ENCODE measurements at regions not wholly inside any gene's neighbourhood (a gene's known extent, or its start where the extent isn't known, plus 50 kb on each side); places are given as distances from the start of the nearest gene placed in this dataset.

DNA sequence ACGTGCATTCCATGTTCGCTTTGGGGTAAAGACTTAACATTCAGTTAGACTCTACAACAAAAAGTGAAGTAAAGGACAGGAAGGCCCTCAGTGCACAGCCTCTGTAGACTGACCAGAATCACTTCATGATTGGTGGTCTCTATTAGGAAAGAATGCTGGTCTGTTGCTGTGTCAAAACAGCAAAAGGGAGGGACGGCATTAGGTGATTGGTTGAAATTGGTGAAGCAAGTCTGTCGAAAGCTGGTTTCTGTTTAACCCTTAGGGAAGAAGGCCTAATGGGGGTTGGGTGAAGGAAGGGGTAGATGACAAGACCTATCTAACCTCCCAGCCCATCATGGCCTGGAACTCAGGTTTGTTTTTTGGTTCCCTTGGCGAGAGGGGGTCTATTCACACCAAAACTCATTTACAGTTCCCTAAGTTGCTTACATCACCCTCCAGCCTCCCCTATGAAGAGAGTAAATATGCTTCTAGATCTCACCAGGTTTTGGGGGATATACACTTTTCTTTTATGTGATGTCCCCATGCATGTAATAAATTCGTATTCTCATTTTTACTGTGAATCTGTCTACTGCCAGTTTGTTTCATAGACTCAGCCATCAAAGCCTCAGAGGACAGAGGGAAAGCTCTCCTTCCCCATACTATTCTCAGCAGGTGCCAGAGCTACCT lies 65.6 kb downstream of the TMEM17 start:
- no peak for TF ChIP-seq CTCF (IDR thresholded peaks at IDR 0.05; ENCODE audit: insufficient read depth, low read length, missing control alignments)
- ChIA-PET CTCF (interaction anchor here (0.6 kb wide), 1 partner anchor 14 kb away, joined by 3 read pairs; no protein-coding TSS in a partner anchor), POLR2A (no interaction called here)
- no peak overlapping the region for H3K4me3 ChIP-seq (ENCODE audit: low read depth, low read length)
- no peak for DNase-seq (ENCODE audit: low read depth, low spot score)

- H3K4me3 ChIP-seq (ENCODE audit: low read depth, low read length) = no peak overlapping the region
- DNase-seq (ENCODE audit: low read depth, low spot score) = no peak
- TF ChIP-seq CTCF (IDR thresholded peaks at IDR 0.05; ENCODE audit: insufficient read depth, low read length, missing control alignments) = no peak
- CTCF ChIA-PET = interaction anchor here (0.6 kb wide), 1 partner anchor 15 kb away, joined by 3 read pairs; no protein-coding TSS in a partner anchor
- POLR2A ChIA-PET = no interaction called here
Measured at GRCh38 chr2:62439425-62439824, 66.6 kb downstream of the TMEM17 start.

DNA sequence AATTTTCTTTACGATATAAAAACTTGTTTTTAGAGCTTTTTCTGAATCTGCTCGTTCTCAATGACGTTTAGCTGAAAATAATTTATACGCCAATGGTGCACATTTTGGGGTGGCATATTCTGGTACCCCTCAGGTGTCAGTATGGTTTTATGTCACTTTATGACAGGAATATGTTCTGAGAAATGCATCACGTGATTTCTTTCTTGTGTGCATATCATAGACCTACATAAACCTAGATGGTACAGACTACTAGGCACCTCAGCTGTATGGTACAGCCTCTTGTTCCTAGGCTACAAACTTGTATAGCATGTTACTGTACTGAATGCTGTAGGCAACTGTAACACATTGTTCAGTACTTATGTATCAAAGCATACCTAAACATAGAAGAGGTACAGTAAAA lies 68.2 kb downstream of the TMEM17 start:
- TF ChIP-seq CTCF (IDR thresholded peaks at IDR 0.05; ENCODE audit: insufficient read depth, low read length, missing control alignments) = no peak
- CTCF ChIA-PET = interaction anchor here (0.6 kb wide), 1 partner anchor 341 kb away, joined by 3 read pairs; no protein-coding TSS in a partner anchor
- POLR2A ChIA-PET = no interaction called here
- no peak for DNase-seq (ENCODE audit: low read depth, low spot score)
- H3K4me3 ChIP-seq (ENCODE audit: low read depth, low read length) = no peak overlapping the region

DNA sequence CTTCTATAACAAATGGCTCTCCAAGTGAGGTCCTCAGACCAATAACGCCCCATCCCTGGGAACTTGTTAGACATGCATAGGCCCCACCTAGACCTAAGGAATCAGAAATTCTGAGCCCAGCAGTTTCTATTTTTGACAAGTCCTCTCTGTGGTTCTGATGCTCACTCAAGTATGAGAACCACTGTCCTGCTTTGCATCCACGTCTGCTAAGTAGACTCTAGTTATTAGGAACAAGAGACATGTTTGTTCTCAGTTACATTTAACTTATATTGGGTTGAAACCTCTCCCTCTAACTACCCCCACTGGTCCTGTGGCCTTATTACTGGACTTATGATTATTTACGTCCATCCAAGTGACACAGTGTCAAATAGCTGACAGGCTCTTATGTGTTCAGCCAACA lies 70.3 kb downstream of the TMEM17 start:
- CTCF ChIA-PET = interaction anchor here (1.2 to 1.6 kb wide), 3 partner anchors 11 to 25 kb away, joined by 4 read pairs; no protein-coding TSS in a partner anchor
- no peak for TF ChIP-seq CTCF (IDR thresholded peaks at IDR 0.05; ENCODE audit: insufficient read depth, low read length, missing control alignments)
- POLR2A ChIA-PET = no interaction called here

DNA sequence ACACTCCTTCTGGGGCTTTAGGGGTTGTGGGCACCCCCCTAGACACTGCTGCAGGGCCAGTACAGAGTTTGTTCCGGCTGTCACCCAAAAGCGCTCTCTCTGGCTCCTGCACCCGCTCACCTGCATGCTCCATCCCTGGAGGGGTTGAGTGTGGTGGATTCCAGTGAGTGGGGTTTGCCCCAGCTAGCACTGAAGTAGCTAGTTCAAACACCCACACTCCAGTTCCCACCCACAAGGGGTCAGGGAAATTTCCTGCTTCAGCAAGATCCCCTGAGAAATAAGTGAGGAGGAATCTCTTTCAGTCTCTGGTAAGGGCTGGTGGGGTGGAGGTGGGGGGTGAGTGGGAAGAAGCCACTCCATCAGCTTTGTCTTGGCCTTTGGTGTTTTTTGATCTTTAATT lies 73.6 kb downstream of the TMEM17 start:
- TF ChIP-seq CTCF (IDR thresholded peaks at IDR 0.05; ENCODE audit: insufficient read depth, low read length, missing control alignments) = no peak
- H3K4me3 ChIP-seq (ENCODE audit: low read depth, low read length) = no peak overlapping the region
- CTCF ChIA-PET = no interaction called here
- no peak for DNase-seq (ENCODE audit: low read depth, low spot score)
- POLR2A ChIA-PET = no interaction called here

More for the DNA sequence above, 70.3 kb downstream of the TMEM17 start:
- DNase-seq (ENCODE audit: low read depth, low spot score) = no peak
- no peak overlapping the region for H3K4me3 ChIP-seq (ENCODE audit: low read depth, low read length)

GRCh38 chr2:62431512-62431911 lies 74.5 kb downstream of the TMEM17 start:
- TF ChIP-seq CTCF (IDR thresholded peaks at IDR 0.05; ENCODE audit: insufficient read depth, low read length, missing control alignments) = no peak
- no peak overlapping the region for H3K4me3 ChIP-seq (ENCODE audit: low read depth, low read length)
- ChIA-PET POLR2A (no interaction called here), CTCF (no interaction called here)
- no peak for DNase-seq (ENCODE audit: low read depth, low spot score)

All from AG04449 (cell line).